Lower leg skin (tissue), 3 donors: ENCODE measurements at regions not wholly inside any gene's neighbourhood (a gene's known extent, or its start where the extent isn't known, plus 50 kb on each side); places are given as distances from the start of the nearest gene placed in this dataset.

Source experiments
- POLR2A ChIP-seq, 2 donors: fragments of 450-650 bp; IDR thresholded peaks; one replicate each; pipeline ENCODE4 v1.6.1; 2016 to 2017; ENCODE audit warnings: antibody characterized with exemption in 2 of 2, mild to moderate bottlenecking in 1 of 2, moderate library complexity in 1 of 2
- TF ChIP-seq, protein P1 (sequence below), 3 donors: fragments of 450-650 bp; IDR thresholded peaks; one replicate each; pipeline ENCODE4 v1.5.1; 2016; ENCODE audit warnings: antibody characterized with exemption in 3 of 3, mild to moderate bottlenecking in 3 of 3, moderate library complexity in 2 of 3

DNA sequence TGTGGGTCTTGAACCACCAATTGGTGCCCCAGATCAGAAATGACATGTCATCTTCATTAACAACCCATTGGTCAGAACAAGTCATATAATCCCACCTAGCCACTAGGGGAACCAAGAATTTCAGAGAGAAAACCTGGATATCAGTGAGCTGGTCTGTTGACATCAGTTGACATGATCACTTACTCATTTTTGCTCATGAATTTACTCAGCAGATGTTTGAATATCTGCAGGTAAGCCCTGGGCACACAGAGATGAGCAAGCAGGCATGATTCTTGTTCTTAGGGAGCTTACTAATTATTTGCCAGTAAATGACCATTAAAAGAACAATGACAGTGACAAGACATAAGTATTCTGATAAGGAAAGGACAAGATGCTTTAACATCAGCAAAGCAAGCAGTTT lies 64.3 kb upstream of the PLCL2 start:
- TF ChIP-seq, protein P1, sequence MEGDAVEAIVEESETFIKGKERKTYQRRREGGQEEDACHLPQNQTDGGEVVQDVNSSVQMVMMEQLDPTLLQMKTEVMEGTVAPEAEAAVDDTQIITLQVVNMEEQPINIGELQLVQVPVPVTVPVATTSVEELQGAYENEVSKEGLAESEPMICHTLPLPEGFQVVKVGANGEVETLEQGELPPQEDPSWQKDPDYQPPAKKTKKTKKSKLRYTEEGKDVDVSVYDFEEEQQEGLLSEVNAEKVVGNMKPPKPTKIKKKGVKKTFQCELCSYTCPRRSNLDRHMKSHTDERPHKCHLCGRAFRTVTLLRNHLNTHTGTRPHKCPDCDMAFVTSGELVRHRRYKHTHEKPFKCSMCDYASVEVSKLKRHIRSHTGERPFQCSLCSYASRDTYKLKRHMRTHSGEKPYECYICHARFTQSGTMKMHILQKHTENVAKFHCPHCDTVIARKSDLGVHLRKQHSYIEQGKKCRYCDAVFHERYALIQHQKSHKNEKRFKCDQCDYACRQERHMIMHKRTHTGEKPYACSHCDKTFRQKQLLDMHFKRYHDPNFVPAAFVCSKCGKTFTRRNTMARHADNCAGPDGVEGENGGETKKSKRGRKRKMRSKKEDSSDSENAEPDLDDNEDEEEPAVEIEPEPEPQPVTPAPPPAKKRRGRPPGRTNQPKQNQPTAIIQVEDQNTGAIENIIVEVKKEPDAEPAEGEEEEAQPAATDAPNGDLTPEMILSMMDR (IDR thresholded peaks at IDR 0.05), result no peak
- no peak for TF ChIP-seq POLR2A (IDR thresholded peaks at IDR 0.05)
